ENCODE measurements at regions not wholly inside any gene's neighbourhood (a gene's known extent, or its start where the extent isn't known, plus 50 kb on each side); places are given as distances from the start of the nearest gene placed in this dataset.

GRCh38 chr18:10047237-10047636 lies 133.4 kb downstream of the VAPA start:
- TF ChIP-seq POLR2A (IDR thresholded peaks at IDR 0.05): no peak
- TF ChIP-seq, protein P1, sequence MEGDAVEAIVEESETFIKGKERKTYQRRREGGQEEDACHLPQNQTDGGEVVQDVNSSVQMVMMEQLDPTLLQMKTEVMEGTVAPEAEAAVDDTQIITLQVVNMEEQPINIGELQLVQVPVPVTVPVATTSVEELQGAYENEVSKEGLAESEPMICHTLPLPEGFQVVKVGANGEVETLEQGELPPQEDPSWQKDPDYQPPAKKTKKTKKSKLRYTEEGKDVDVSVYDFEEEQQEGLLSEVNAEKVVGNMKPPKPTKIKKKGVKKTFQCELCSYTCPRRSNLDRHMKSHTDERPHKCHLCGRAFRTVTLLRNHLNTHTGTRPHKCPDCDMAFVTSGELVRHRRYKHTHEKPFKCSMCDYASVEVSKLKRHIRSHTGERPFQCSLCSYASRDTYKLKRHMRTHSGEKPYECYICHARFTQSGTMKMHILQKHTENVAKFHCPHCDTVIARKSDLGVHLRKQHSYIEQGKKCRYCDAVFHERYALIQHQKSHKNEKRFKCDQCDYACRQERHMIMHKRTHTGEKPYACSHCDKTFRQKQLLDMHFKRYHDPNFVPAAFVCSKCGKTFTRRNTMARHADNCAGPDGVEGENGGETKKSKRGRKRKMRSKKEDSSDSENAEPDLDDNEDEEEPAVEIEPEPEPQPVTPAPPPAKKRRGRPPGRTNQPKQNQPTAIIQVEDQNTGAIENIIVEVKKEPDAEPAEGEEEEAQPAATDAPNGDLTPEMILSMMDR (IDR thresholded peaks at IDR 0.05): no peak
